OCI-LY3 (cell line): ENCODE measurements at regions not wholly inside any gene's neighbourhood (a gene's known extent, or its start where the extent isn't known, plus 50 kb on each side); places are given as distances from the start of the nearest gene placed in this dataset.

Experiments used
- H2AFZ ChIP-seq: fragments of 200-600, 300-600 bp; shearing (Covaris generic); 2 replicates; pipeline ENCODE4 v1.6.0; 2014; ENCODE audit warnings: antibody characterized with exemption, low read depth, low read length
- H3K27ac ChIP-seq: fragments of 200-600, 300-600 bp; sonication (generic); 2 replicates; pipeline ENCODE4 v1.5.1; 2014; ENCODE audit warnings: mild to moderate bottlenecking, low read length, moderate library complexity, mixed read lengths
- H3K27me3 ChIP-seq: fragments of 200-600, 300-600 bp; sonication (generic); 2 replicates; pipeline ENCODE4 v1.6.1; 2014; ENCODE audit warnings: low read depth, low read length, mixed read lengths
- H3K36me3 ChIP-seq: fragments of 200-600, 300-600 bp; sonication (generic); replicated peaks from 2 replicates; pipeline ENCODE3; 2014; ENCODE audit warnings: low read depth, low read length, mixed read lengths
- H3K4me1 ChIP-seq: fragments of 300-600, 200-600 bp; sonication (generic); 2 replicates; pipeline ENCODE4 v1.6.1; 2014; ENCODE audit warnings: low read length, mixed read lengths
- H3K4me2 ChIP-seq: fragments of 200-600, 300-600 bp; sonication (generic); 2 replicates; pipeline ENCODE4 v1.6.1; 2014; ENCODE audit warnings: low read length, mixed read lengths
- H3K4me3 ChIP-seq: fragments of 300-600, 200-600 bp; sonication (generic); 2 replicates; pipeline ENCODE4 v1.5.1; 2014; ENCODE audit warnings: antibody characterized with exemption, mild to moderate bottlenecking, low read length, moderate library complexity
- H3K79me2 ChIP-seq: fragments of 300-600, 200-600 bp; shearing (Covaris generic); 2 replicates; pipeline ENCODE4 v1.6.1; 2014; ENCODE audit warnings: mild to moderate bottlenecking, low read length, mixed read lengths
- H3K9ac ChIP-seq: fragments of 300-600, 200-600 bp; shearing (Covaris generic); 2 replicates; pipeline ENCODE4 v1.6.0; 2014; ENCODE audit warnings: mild to moderate bottlenecking, low read length, moderate library complexity
- H3K9me3 ChIP-seq: fragments of 200-600, 300-600 bp; shearing (Covaris generic); 2 replicates; pipeline ENCODE4 v1.6.1; 2014; ENCODE audit warnings: low read length, mixed read lengths; ENCODE audit not compliant: insufficient read depth
- H4K20me1 ChIP-seq: fragments of 200-600, 300-600 bp; sonication (generic); 2 replicates; pipeline ENCODE4 v1.6.1; 2016; ENCODE audit warnings: low read length, mixed read lengths; ENCODE audit not compliant: insufficient read depth
- CTCF ChIP-seq: fragments of 200-600, 300-600 bp; sonication (generic); IDR thresholded peaks from 2 replicates; pipeline ENCODE4 v1.5.1; 2014; ENCODE audit warnings: antibody characterized with exemption, low read length, low read depth
- EZH2phosphoT487 ChIP-seq: fragments of 200-600 bp; shearing (Covaris generic); IDR thresholded peaks from 2 replicates; pipeline ENCODE4 v1.6.1; 2018; ENCODE audit warnings: antibody characterized with exemption, mixed run types, low read depth

GRCh38 chr1:182295697-182296096 lies 95.9 kb downstream of the GLUL start:
- no peak overlapping the region for H3K27ac ChIP-seq
- no peaks in the 10 kb centered on the region for H3K9me3 ChIP-seq
- H2AFZ ChIP-seq = no peak overlapping the region
- no peaks in the 10 kb centered on the region for H3K36me3 ChIP-seq
- no peaks in the 10 kb centered on the region for H3K4me1 ChIP-seq
- TF ChIP-seq CTCF (no peak), EZH2phosphoT487 (no peak)
- no peak overlapping the region for H3K4me3 ChIP-seq
- H3K79me2 ChIP-seq = no peaks in the 10 kb centered on the region
- no peaks in the 10 kb centered on the region for H4K20me1 ChIP-seq
- H3K4me2 ChIP-seq = no peak overlapping the region
- no peak overlapping the region for H3K9ac ChIP-seq
- peaks cover 18% of the 10 kb centered on the region for H3K27me3 ChIP-seq

- Histone ChIP-seq H3K27ac (no peak overlapping the region), H3K4me2 (no peak overlapping the region), H3K79me2 (no peaks in the 10 kb centered on the region), H3K36me3 (no peaks in the 10 kb centered on the region), H3K27me3 (peaks cover 32% of the 10 kb centered on the region), H3K4me3 (no peak overlapping the region), H2AFZ (no peak overlapping the region), H3K4me1 (no peaks in the 10 kb centered on the region), H3K9me3 (no peaks in the 10 kb centered on the region), H3K9ac (no peak overlapping the region), H4K20me1 (no peaks in the 10 kb centered on the region)
- TF ChIP-seq CTCF (no peak), EZH2phosphoT487 (no peak)
Observed at GRCh38 chr1:182293119-182293589, 98.4 kb downstream of the GLUL start.

GRCh38 chr1:182292193-182292741 lies 99.3 kb downstream of the GLUL start:
- Histone ChIP-seq H2AFZ (no peak overlapping the region), H3K9ac (no peak overlapping the region), H3K27me3 (peaks cover 32% of the 10 kb centered on the region), H3K36me3 (no peaks in the 10 kb centered on the region), H3K27ac (no peak overlapping the region), H3K4me1 (no peaks in the 10 kb centered on the region), H3K4me2 (no peak overlapping the region), H3K4me3 (no peak overlapping the region), H3K9me3 (no peaks in the 10 kb centered on the region), H4K20me1 (no peaks in the 10 kb centered on the region), H3K79me2 (no peaks in the 10 kb centered on the region)
- TF ChIP-seq CTCF = no peak
- TF ChIP-seq EZH2phosphoT487 = no peak

- Histone ChIP-seq H3K79me2 (no peaks in the 10 kb centered on the region), H3K36me3 (no peaks in the 10 kb centered on the region), H3K4me2 (no peak overlapping the region), H3K4me1 (no peaks in the 10 kb centered on the region), H3K27me3 (peaks cover 32% of the 10 kb centered on the region), H3K9ac (no peak overlapping the region), H4K20me1 (no peaks in the 10 kb centered on the region), H2AFZ (no peak overlapping the region), H3K9me3 (no peaks in the 10 kb centered on the region), H3K27ac (no peak overlapping the region), H3K4me3 (no peak overlapping the region)
- TF ChIP-seq CTCF = no peak
- no peak for TF ChIP-seq EZH2phosphoT487
Observed at GRCh38 chr1:182291584-182292192, 99.9 kb downstream of the GLUL start.
